GM12864 (cell line): ENCODE measurements at regions not wholly inside any gene's neighbourhood (a gene's known extent, or its start where the extent isn't known, plus 50 kb on each side); places are given as distances from the start of the nearest gene placed in this dataset.

Experiments
- DNase-seq: peaks from one replicate; pipeline ENCODE4 v3.0.0-alpha.2; 2011; ENCODE audit warnings: low read depth
- H3K4me3 ChIP-seq: 2 replicates; pipeline ENCODE4 v1.5.1; 2011; ENCODE audit warnings: mild to moderate bottlenecking, low read depth, low read length, control low read depth
- TF ChIP-seq, protein P1 (sequence below): IDR thresholded peaks from 2 replicates; pipeline ENCODE4 v1.5.1; 2011; ENCODE audit warnings: low read depth, mild to moderate bottlenecking, moderate library complexity, low read length, control low read depth, inconsistent platforms; ENCODE audit errors: missing control alignments

DNA sequence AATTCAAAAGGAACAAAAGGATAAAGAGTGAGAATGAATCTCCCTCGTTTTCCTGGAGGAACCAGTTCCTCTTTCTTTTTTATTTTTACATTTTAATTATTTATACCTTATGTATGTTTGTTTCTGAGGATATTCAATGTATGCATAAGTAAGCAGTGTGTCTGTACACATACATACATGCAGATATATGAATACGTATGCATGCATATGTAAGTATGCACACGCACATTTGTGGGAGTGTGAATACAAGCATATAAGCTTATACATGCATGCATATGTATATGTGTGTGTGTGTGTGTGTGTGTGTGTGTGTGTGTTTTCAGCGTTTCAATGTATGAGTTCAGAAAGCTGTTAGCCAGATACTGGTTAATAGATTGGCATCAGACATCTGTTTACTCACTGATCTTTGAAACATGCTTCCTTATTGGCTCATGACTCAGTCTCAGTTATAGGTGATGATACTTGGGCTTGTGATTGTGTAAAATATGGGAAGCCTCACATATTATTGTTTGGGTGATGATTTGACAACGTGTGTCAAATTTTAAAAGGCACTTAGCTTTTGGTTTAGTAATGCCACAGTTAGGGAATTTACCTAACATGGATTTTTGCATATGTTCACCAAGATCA is 279.7 kb upstream of the TRIB2 start:
- no peak overlapping the region for H3K4me3 ChIP-seq
- DNase-seq: no peak
- TF ChIP-seq, protein P1, sequence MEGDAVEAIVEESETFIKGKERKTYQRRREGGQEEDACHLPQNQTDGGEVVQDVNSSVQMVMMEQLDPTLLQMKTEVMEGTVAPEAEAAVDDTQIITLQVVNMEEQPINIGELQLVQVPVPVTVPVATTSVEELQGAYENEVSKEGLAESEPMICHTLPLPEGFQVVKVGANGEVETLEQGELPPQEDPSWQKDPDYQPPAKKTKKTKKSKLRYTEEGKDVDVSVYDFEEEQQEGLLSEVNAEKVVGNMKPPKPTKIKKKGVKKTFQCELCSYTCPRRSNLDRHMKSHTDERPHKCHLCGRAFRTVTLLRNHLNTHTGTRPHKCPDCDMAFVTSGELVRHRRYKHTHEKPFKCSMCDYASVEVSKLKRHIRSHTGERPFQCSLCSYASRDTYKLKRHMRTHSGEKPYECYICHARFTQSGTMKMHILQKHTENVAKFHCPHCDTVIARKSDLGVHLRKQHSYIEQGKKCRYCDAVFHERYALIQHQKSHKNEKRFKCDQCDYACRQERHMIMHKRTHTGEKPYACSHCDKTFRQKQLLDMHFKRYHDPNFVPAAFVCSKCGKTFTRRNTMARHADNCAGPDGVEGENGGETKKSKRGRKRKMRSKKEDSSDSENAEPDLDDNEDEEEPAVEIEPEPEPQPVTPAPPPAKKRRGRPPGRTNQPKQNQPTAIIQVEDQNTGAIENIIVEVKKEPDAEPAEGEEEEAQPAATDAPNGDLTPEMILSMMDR: no peak

DNA sequence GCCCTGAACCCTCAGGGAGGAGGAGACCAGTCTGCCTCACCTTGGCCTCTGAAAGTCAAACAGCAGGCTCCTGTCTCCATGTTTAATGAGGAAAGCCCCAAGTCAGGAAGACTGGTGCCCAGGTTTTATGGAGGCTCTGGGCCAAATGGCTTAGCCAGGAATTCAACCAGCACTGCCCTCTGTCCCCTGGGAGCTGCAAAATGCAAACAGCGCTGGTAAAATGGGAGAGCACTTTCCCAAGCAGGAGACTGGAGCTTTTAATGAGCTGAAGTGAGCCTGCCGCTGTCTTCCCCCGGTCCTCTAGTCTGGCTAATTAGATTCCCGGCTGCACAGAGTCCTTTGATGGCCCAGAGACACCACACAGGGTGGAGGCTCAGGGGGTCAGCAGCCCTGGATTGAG is 276.0 kb upstream of the TRIB2 start:
- TF ChIP-seq, protein P1: no peak
- no peak overlapping the region for H3K4me3 ChIP-seq
- no peak for DNase-seq

DNA sequence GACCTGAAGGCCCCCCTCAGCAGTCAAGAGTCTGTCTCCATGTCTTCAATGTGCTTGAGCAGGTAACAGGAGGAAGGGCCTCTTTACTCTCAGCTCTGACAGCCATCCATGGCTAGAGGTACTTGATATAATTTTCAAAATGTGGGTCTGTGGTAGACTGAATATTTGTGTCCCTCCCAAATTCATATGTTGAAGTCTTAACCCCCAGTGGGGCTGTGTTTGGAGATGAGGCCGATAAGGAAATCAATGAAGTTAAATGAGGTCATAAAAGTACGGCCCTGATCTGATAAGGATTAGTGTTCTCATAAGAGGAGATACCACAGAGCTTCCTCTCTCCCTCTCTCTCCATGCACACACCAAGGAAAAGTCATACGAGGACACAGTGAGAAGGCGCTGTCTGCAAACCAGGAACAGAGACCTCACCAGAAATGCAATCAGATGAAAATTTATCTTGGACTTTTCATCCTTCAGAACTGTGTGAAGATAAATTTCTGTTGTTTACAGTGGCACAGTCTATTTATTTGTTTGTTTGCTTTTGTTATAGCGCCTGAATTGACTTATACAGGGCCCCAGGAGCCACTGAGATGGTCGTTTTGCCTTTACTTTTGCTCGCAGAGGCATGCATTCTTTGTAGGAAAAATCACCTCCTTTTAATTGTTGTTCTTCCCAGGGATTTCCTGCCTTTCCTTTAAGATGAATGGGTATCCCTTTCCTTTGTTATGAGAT is 274.8 kb upstream of the TRIB2 start:
- no peak overlapping the region for H3K4me3 ChIP-seq
- TF ChIP-seq, protein P1: no peak
- no peak for DNase-seq

DNA sequence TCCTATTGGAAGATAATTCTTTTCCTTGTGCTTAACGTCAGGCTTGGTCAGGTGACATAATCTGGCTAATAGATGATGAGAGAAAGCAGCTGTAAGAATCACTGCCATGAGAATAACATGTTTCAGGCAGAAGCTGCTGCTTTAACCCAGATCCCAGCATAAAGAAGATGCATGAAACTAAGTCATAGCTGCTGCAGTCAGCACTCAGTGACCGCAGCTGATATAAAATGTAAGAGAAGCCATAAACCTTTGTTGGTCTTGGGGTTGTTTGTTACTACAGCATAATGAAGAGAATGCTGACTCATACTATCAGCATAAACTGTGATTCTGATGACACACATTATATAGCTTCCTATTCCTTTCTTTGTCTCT is 274.3 kb upstream of the TRIB2 start:
- no peak overlapping the region for H3K4me3 ChIP-seq
- TF ChIP-seq, protein P1: no peak
- no peak for DNase-seq

DNA sequence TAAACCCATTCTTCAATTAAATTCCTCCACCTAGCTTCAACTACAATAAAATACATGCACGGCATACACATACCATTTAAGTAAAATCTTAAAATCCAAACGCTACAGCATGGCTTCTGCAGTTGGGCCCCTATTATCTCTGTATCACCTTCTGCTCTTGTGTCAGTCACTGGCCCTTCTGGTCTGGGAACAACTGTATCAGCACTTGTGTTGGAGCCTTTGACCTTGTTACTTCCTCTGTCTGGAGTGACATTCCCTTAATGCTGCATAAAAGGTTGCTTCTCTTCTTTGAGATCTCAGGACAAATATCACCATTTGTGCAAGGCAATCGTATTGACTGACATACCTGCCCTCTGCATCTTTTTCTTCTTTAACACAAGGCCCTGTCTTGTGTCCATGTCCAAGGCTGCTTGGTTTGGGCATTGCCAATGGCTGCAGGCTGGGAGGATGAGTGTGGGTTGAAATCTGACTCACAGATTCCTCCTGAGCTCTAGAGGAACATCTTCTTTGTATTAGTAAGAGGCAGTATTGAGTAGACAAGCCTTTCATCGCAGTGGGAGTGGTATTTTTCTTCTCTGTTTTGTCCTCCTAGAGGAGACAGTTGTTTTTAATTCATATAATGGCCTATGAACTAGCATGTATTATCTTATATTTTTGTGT is 267.8 kb upstream of the TRIB2 start:
- no peak for DNase-seq
- H3K4me3 ChIP-seq: no peak overlapping the region
- TF ChIP-seq, protein P1: no peak

DNA sequence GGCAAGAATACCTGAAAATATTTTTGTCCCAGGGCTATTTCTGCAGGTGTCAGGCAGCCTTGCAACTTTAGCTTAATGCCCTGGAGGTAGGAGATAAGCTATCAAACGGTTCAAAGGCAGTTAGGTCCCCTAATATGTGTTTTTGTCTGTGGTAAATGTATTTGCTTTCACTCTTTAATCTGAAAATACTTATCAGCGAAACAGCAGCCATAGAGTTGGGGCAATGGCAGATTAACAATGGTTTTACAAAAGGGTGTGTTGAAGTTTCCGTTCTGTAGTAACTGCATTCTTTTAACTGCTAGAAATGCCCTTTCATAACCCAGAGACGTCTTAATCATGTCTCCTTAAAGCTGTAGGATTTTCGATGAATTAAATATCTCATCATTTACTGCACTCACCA is 265.0 kb upstream of the TRIB2 start:
- TF ChIP-seq, protein P1: no peak
- H3K4me3 ChIP-seq: no peak overlapping the region

More for the DNA sequence above, 265.0 kb upstream of the TRIB2 start:
- DNase-seq: no peak
